Stimulated activated CD4-positive, alpha-beta T cell treated with anti-CD3 and anti-CD28 coated beads, Interleukin-12 subunit alpha, Interleukin-12 subunit beta, amount 100 ng/mL, for 4 hours (primary cell): ENCODE measurements at regions not wholly inside any gene's neighbourhood (a gene's known extent, or its start where the extent isn't known, plus 50 kb on each side); places are given as distances from the start of the nearest gene placed in this dataset.

Experiments
- DNase-seq: peaks from one replicate; pipeline ENCODE4 v3.0.0-alpha.2; 2020

DNA sequence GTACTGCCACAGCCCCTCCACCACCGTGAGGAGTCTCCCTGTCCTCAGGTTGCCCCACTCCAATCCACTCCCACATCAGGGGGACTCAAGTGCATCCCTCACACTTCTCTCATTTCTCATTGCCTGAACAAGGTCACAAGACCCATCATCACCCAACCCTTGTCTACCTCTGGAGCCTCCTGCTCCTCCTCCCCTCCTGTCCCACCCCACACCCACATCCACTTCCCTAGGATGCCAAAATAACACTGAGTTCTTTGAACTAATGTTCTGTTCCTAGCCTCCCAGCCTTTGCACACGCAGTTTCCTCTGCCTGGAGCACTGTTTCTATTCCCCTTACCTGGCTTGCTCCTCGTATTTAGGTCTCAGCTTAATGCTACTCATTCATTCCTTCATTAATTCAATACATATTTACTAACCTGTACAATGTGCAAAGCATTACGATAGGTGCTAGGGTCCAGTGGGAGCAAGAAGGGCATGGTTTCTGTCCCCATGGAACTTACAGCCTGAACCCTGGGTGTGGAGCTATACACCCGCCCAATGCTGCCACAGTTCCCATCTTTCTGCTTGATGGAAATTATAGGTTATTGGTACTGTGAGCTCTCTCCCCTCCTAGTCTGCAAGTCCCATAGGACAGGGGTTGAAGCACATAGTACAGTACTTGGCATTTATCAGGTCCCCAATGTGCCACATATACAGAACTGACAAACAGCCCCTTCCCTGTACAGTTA, 96.1 kb upstream of the GRIK3 start:
- no peak for DNase-seq

DNA sequence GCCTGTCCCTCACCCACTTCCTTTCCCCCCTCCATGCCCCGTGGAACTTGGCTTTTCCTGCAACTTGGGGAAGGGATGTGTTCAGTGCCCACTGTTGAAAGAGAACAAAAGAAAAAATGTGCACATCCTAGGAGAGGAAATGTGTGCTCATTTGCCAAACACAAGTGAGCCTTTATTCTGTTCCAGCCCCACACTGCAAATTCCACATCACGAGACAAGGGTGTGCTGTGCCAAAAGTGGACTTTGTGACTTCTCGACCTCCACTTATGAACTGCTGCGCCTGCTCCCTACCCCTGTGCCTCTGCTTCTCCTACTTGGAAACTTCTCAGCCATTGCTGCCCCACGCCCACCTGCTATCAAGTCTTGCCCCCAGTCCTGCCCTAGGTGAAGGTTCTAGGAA, 97.0 kb upstream of the GRIK3 start:
- DNase-seq: no peak

GRCh38 chr1:37133276-37134145, 99.2 kb upstream of the GRIK3 start:
- DNase-seq: no peak

- DNase-seq: no peak
Measured at GRCh38 chr1:37134599-37134998, 100.3 kb upstream of the GRIK3 start.

DNA sequence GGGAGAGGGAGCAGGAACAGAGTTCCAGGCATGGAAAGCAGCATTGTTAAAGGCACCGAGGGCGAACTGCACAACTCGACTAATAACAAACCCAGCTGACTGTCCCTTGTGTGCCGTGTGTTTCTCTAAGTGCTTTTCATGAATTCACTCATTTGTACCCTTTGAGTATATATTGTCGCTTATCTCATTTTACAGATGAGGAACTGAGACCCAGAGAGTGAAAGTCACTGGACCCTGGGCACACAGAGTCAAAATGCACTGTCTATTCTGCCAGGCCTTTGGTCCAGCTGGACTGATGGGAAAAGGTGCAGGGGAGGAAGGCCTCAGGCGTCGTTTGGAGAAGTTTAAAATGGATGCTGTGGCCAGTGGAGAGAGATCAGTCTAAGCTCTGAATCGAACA, 100.7 kb upstream of the GRIK3 start:
- DNase-seq: no peak

DNA sequence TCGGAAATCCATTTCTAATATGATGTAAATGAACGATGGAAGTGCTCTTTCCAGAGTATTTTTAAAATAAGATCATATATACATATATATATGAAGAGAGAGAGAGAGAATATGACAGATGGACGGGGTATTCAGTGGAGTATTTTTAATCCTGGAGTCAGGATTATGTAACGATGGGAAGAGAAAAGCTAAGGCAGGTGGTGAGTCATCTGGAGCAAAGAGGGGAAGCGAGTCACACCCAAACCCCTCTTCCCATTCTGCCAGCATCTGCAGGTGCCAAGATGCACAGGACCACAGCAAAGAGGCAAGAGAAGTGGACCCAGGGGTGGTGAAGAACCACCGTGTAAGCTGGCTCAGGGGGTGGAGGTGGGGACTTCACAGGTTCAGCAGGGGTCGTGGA, 102.7 kb upstream of the GRIK3 start:
- DNase-seq: no peak

GRCh38 chr1:37137601-37138000, 103.3 kb upstream of the GRIK3 start:
- DNase-seq: no peak

GRCh38 chr1:37143800-37144199, 109.5 kb upstream of the GRIK3 start:
- DNase-seq: no peak

- no peak for DNase-seq
Measured at GRCh38 chr1:37146071-37146470, 111.8 kb upstream of the GRIK3 start.

GRCh38 chr1:37147392-37147831, 113.1 kb upstream of the GRIK3 start:
- no peak for DNase-seq

DNA sequence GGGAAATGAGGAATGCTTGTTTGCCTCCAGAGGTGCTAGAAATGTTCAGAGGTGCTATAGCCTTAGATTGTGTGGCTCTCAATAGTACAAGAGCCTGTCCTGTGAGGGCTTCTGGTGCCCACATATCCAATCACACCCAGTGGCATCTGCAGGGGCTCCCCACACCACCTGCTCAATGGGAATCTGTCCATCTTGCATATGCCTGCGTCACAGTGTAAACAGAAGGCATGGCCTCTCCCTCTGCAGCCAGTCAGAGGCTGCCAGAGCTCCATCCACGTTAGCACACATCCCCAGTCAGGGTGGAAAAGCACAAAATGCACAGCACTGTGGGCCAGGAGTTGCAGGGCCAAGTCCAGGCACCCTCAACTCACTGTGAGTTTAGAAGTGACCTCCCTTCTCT, 113.6 kb upstream of the GRIK3 start:
- no peak for DNase-seq

GRCh38 chr1:37148663-37149062, 114.3 kb upstream of the GRIK3 start:
- no peak for DNase-seq

DNA sequence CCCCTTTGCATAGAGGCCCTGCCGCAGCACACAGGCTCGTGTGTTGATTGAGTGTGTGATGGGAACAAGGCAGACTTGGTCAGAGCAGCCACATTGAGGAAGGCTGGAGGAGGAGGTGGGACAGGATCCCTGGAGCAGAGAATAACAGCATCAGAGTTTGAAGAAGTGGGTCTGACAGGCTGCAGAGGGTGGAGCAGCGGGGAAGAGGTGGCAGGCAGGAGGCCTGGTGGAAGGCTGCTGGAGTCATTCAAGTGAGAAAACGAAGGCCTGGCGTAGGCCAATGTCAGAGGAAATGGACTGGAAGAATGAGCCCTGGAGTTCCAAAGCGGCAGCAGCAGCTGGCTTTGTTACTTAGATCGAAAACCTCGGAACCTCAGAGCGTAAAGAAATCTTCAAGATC, 115.0 kb upstream of the GRIK3 start:
- no peak for DNase-seq

DNA sequence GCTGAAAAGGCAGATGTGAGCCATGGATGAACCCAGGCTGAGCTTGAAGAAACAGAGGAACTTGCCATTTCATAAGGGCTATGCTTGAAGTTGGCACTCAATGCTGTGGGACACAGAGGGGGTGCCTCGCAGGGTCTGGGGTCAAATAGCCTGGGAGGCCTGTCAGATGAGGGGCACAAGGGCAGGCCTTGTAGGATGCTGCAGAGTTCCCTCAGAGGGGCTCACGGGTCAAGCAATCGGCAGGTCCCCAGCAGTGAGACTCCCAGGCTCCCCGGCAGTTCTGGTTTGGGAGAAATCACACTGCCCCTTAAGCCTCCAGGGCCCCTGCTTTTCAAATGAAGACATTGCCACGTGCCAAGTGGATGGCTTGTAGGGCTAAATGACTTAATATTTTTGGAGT, 116.7 kb upstream of the GRIK3 start:
- DNase-seq: no peak

GRCh38 chr1:37151789-37152188, 117.5 kb upstream of the GRIK3 start:
- no peak for DNase-seq

- no peak for DNase-seq
Measured at GRCh38 chr1:37152491-37152890, 118.2 kb upstream of the GRIK3 start.

GRCh38 chr1:37153116-37154100, 119.1 kb upstream of the GRIK3 start:
- DNase-seq: no peak

- no peak for DNase-seq
Measured at GRCh38 chr1:37156646-37157045, 122.3 kb upstream of the GRIK3 start.

DNA sequence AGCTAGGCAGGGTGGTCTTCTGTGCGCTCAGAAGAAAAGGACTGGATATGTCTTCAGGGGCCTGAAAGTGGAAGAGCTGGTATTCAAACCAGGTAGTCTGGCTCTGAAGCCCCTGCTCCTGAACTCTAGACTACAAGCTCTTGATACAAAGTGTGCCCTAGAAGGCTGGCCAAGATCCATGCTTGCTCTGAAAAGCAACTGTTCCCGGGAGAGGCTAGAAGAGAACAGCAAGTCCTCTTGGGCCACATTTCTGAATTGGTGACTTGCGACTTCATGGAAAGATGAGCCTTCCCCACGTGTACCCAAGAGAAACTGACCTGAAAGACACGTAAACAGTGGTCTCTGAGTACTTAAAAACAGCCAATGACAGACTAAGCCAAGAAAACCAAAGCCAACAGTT, 123.3 kb upstream of the GRIK3 start:
- DNase-seq: no peak

GRCh38 chr1:37158113-37158749, 123.9 kb upstream of the GRIK3 start:
- no peak for DNase-seq

- DNase-seq: no peak
Measured at GRCh38 chr1:37159102-37159501, 124.8 kb upstream of the GRIK3 start.

DNA sequence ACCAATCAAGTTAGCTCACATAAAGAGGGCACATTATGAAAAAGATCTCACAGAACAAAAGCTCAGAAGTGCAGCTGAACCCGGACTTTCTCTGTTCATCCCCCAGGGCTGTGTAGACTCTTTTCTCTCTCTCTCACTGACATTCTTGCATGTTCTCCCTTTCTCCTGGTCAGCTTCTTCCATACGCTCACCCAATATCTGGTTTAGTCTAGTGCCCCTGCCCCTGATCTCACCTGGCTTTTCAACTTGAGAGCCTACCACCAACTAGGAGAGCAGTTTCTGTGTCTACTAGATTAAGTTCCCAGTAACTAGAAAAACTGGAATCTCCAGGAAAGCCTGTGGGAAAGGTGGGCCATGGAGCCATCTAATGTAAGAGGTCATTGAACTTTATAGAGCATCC, 126.9 kb upstream of the GRIK3 start:
- no peak for DNase-seq

- no peak for DNase-seq
Measured at GRCh38 chr1:37162059-37162458, 127.7 kb upstream of the GRIK3 start.
